Astrocyte of the cerebellum (primary cell): ENCODE measurements at regions not wholly inside any gene's neighbourhood (a gene's known extent, or its start where the extent isn't known, plus 50 kb on each side); places are given as distances from the start of the nearest gene placed in this dataset.

Experiments
- DNase-seq: peaks from one replicate; pipeline ENCODE4 v3.0.0-alpha.2; 2011; ENCODE audit warnings: low read depth
- H3K4me3 ChIP-seq: 2 replicates; pipeline ENCODE4 v1.5.1; 2011; ENCODE audit warnings: mild to moderate bottlenecking, low read depth, low read length, moderate library complexity
- CTCF ChIP-seq: IDR thresholded peaks from 2 replicates; pipeline ENCODE4 v1.5.1; 2012; ENCODE audit warnings: low read length, low read depth, moderate library complexity, mild to moderate bottlenecking; ENCODE audit errors: missing control alignments
- in situ Hi-C: cut with HindIII; loops from 2 replicates; pipeline ENCODE4 v1.10.0; 2017; ENCODE audit warnings: low sequenced_read_pairs

- in situ Hi-C loops = no loop called here
These were observed 179.5 kb upstream of the PARP11 start for GRCh38 chr12:4052691-4053090.

GRCh38 chr12:4051596-4051995, 178.4 kb upstream of the PARP11 start:
- no peak for TF ChIP-seq CTCF
- no peak for DNase-seq
- no peak overlapping the region for H3K4me3 ChIP-seq
- in situ Hi-C loops = no loop called here

More at GRCh38 chr12:4052691-4053090, 179.5 kb upstream of the PARP11 start:
- no peak overlapping the region for H3K4me3 ChIP-seq
- no peak for TF ChIP-seq CTCF
- no peak for DNase-seq

GRCh38 chr12:4050340-4050739, 177.1 kb upstream of the PARP11 start:
- no peak for TF ChIP-seq CTCF
- in situ Hi-C loops = no loop called here
- H3K4me3 ChIP-seq = no peak overlapping the region
- no peak for DNase-seq

GRCh38 chr12:4049298-4050080, 176.3 kb upstream of the PARP11 start:
- in situ Hi-C loops = no loop called here
- TF ChIP-seq CTCF = no peak
- no peak overlapping the region for H3K4me3 ChIP-seq
- no peak for DNase-seq

- H3K4me3 ChIP-seq = no peak overlapping the region
- in situ Hi-C loops = no loop called here
- no peak for TF ChIP-seq CTCF
- DNase-seq = no peak
These were observed 174.2 kb upstream of the PARP11 start for GRCh38 chr12:4047421-4047820.

- no peak for DNase-seq
- in situ Hi-C loops = no loop called here
- H3K4me3 ChIP-seq = no peak overlapping the region
- no peak for TF ChIP-seq CTCF
These were observed 173.3 kb upstream of the PARP11 start for GRCh38 chr12:4046495-4046840.
